ENCODE measurements at regions not wholly inside any gene's neighbourhood (a gene's known extent, or its start where the extent isn't known, plus 50 kb on each side); places are given as distances from the start of the nearest gene placed in this dataset.

- no peak for TF ChIP-seq POLR2A (IDR thresholded peaks at IDR 0.05)
- TF ChIP-seq, protein P1, sequence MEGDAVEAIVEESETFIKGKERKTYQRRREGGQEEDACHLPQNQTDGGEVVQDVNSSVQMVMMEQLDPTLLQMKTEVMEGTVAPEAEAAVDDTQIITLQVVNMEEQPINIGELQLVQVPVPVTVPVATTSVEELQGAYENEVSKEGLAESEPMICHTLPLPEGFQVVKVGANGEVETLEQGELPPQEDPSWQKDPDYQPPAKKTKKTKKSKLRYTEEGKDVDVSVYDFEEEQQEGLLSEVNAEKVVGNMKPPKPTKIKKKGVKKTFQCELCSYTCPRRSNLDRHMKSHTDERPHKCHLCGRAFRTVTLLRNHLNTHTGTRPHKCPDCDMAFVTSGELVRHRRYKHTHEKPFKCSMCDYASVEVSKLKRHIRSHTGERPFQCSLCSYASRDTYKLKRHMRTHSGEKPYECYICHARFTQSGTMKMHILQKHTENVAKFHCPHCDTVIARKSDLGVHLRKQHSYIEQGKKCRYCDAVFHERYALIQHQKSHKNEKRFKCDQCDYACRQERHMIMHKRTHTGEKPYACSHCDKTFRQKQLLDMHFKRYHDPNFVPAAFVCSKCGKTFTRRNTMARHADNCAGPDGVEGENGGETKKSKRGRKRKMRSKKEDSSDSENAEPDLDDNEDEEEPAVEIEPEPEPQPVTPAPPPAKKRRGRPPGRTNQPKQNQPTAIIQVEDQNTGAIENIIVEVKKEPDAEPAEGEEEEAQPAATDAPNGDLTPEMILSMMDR (IDR thresholded peaks at IDR 0.05) = no peak
Measured at GRCh38 chr10:78756604-78757343, 312.0 kb upstream of the ZMIZ1 start.

Measured in thyroid gland (tissue), 4 donors.